ENCODE measurements at regions not wholly inside any gene's neighbourhood (a gene's known extent, or its start where the extent isn't known, plus 50 kb on each side); places are given as distances from the start of the nearest gene placed in this dataset.

- DNase-seq: no peak
These were observed 498.1 kb upstream of the CPEB2 start for GRCh38 chr4:14504162-14504561.

DNA sequence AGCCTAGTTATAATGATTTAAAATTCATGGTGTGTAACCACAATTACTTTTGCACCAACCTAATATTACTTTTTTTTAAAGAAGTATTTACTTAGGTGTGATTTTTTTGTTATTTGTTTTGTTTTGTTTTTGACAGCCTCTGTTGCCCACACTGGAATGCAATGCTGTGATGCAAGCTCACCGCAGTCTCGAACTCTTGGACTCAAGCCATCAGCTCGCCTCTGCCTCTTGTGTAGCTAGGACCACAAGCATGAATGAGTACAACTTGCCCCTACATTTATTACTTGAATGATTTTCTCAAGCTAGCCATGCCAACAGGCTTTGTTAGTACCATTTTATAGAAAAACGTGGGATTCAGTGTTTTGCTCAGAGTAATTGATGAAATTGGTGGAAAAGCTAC lies 488.8 kb upstream of the CPEB2 start:
- DNase-seq: no peak

GRCh38 chr4:14515556-14515955 lies 486.7 kb upstream of the CPEB2 start:
- DNase-seq: no peak

DNA sequence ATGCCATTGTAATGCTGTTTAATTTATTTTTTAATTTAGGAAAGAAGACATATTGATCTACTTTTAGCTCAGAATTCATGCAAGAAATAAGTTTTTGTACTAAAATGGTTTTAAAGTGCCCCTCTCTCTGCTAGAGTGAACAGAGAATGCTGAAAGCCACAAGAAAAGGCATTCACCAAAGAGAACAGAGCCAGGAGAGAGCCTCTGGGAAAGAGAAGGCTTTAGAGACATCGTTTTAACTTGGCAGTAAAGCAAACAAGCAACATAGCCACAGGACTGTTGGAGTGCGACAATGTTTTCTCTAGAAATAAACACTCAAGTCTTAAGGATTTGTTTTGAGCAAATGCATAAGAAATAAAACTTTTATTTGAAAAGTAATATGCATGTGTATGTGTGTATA lies 484.1 kb upstream of the CPEB2 start:
- no peak for DNase-seq

GRCh38 chr4:14520171-14520570 lies 482.1 kb upstream of the CPEB2 start:
- DNase-seq: no peak

GRCh38 chr4:14524276-14524675 lies 478.0 kb upstream of the CPEB2 start:
- no peak for DNase-seq

DNA sequence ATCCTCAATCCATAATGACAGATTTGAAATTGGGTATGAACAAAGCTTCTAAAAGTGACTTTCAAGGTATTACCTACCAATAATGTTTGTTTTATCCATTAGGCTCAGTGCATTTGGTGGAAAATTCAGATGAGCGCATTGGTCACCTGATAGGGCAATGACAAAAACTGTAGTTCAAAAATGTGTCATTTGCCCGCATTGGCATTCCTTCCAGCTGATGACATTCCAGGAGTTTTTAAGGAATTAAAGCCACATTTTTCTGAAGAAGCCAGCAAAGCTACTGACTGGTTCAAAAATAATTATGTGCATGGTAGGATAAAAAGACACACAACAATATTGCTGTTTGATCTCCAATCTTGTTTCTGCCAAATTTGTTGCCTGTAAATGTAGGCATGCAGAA lies 473.4 kb upstream of the CPEB2 start:
- no peak for DNase-seq

DNA sequence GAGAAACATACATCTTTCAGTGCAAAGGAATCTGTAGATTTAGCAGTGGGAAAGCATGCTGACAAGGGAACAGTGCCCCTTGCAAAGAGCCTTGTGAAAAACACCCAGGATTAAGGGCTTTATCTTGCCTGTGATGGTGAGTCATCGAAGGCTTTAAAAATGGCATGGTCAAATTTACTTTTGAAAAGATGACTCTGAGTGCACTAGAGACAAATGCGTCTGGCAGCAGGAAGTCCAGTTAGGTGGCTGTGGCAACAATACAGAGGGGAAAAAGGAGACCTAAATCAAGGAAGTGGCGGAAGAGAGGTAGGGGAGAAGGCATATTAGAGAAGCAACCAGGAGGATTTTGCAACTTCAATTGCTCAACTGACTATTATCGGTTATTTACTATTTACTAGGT lies 472.6 kb upstream of the CPEB2 start:
- DNase-seq: no peak

DNA sequence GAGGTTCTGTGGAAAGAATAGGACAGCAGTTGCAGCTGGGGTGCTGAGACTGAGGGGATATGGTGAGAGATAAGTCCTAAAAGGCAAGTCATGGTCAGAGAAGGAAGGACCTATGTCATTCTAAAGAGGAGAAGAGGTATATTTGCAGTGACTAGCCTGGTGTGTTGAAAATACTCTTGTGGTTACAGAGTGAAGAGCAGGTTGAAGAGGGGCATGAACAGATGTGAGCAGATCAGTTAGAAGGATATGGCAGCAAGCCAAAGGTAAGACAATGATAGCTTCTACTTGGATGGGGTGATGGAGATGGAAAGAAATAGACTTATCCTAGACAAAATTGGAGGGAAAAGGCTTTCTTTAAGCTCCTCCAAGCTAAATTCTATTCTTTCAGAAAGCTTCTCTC lies 469.8 kb upstream of the CPEB2 start:
- no peak for DNase-seq

DNA sequence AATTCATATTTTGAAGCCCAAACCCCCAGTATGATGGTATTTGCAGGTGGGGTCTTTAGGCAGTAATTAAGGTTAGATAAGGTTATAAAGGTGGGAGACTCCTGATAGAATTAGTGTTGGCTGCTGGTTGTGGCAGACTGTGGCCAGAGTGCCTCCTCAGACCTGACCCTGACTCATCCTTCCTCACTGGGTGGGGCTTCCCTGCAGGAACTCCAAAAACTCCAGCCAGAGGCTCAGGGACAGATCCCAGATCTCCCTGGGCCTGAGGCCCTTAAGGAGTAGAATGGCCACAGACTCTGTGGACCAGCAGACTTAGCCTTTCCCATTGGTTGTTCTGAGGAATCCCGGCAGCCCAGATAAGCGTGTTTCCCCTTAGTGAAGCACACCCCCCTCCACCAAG lies 463.0 kb upstream of the CPEB2 start:
- no peak for DNase-seq

DNA sequence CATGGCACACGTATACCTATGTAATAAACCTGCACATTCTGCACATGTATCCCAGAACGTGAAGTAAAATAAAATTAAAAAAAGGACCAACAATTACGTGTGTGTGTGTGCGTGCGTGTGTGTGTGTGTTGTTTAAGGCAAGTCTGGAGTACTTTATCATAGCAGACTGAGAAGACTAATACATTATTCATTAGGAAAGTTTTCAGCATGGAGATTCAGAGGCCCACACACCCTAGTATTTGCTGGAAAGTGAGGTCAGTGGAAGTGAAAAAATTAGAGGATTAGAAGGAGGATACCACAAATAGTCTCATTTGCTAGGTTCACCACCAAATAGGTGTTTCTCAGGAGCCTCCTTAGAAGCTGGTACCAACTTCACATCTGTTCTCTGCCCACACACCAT lies 457.1 kb upstream of the CPEB2 start:
- DNase-seq: no peak

DNA sequence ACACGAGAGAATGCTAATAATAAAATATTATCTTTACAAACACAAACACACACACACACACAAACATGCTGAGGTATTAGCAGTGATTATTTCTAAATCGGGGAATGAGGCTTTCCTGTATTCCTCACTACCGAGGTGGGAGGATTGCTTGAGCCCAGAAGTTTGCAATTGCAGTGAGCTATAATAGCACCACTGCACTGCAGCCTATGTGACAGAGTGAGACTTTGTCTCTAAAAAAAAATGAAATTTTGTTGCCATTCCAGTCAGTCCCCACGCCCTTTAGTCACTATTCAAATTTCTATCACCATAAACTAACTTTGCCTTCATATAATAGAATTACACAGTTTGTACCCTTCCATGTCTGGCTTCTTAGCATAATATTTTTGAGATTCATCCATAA lies 456.5 kb upstream of the CPEB2 start:
- no peak for DNase-seq

DNA sequence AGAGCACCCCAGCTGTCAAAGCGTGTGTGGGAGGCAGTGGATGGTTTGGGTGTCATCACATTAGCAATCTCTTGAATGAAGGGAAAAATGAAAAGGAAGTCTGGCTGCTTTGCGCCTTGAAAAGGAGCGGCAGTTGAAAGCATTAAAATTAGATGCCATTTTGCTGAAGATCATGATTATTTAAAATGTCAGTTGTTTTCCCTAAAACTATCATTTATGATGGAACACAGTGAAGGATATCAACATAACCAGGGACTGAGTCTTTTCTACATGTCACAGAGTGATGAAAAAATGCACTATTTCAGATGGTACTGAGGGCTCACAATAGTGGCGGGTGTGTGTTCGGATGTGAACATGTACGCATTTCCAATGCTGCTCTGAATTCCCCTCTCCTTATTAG lies 450.2 kb upstream of the CPEB2 start:
- no peak for DNase-seq

- DNase-seq: no peak
These were observed 442.6 kb upstream of the CPEB2 start for GRCh38 chr4:14559646-14560045.

- DNase-seq: no peak
These were observed 441.7 kb upstream of the CPEB2 start for GRCh38 chr4:14560577-14560976.

- DNase-seq: no peak
These were observed 439.4 kb upstream of the CPEB2 start for GRCh38 chr4:14562901-14563300.

DNA sequence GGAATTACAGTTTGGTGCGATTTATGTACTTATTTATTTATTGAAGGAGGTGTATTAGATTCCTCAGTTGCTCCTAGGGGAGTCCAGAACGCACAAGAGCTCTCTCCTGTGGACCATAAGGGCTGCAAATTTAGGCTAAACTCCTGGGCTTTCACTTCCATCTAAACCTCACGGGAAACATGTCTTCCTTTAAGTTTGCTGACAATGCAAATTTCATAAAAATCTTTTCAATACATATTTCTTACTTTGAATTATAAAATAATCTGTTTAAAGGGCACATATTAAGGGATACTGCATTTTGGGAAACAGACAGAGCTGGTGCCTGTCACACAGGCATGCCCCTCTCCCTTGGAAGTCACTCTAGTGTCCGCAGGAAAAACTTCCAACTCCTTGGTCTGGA lies 438.0 kb upstream of the CPEB2 start:
- no peak for DNase-seq

DNA sequence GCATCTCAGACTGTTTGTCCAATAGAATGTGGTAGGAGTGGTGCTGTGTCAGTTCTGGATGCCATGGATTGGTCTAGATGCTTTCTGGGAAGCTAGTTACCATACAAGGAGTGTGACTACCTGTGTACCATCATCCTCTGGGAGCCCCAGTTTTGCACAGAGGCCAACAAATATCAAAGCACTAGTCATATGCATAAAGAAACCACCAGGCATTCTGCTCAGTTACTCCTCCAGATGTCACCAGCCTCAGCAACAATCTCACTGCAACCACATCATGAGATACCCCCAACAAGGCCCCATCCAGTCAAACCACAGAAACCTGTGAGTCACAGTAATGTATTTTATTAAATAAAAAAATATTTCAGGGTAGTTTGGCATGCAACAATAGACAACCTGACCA lies 435.8 kb upstream of the CPEB2 start:
- DNase-seq: no peak

- no peak for DNase-seq
These were observed 433.9 kb upstream of the CPEB2 start for GRCh38 chr4:14568351-14568750.

DNA sequence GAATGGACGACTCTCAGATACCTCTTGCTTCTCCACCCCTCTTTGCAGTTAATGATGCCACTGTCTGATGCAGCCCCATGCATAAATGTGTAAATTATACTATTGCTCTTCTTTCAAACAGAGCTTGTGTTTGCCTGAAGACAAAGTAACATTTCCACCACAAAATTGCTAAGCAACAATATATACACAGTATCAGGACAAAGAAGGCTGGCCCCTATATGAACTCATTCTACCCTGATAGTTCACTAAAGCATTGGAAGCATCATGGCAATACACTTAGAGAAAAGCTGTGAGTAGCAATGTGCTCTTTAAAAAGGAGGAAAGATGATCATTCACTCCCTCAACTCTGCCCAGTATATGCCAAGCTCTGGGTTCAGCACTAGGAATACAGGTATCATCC lies 427.0 kb upstream of the CPEB2 start:
- DNase-seq: no peak

- no peak for DNase-seq
These were observed 426.4 kb upstream of the CPEB2 start for GRCh38 chr4:14575919-14576318.

GRCh38 chr4:14580061-14580460 lies 422.2 kb upstream of the CPEB2 start:
- no peak for DNase-seq

- no peak for DNase-seq
These were observed 420.5 kb upstream of the CPEB2 start for GRCh38 chr4:14581741-14582140.

GRCh38 chr4:14582677-14583076 lies 419.6 kb upstream of the CPEB2 start:
- DNase-seq: no peak

GRCh38 chr4:14583331-14583730 lies 418.9 kb upstream of the CPEB2 start:
- no peak for DNase-seq

DNA sequence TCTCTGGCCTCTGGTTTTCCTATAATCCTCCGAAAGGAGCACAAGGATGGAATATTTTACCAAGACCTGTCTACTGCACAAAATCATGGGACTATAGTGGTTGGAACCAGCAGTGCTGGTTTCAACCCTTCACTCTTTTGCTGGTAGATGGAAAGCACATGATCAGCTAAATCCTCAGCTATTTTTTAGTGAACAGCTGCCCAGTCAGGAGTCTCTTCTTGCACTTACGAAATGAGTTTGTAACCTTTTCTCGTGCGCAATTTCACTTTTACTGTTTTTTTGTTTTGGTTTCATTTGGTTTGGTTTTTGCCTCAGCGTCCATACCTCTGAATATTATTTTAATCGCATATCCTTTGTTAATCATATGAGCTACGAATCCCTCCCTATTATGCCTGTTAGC lies 418.5 kb upstream of the CPEB2 start:
- DNase-seq: no peak

Measured in NCI-H446 treated with DMSO at 0.1 percent for 48 hours (cell line).